ENCODE measurements at regions not wholly inside any gene's neighbourhood (a gene's known extent, or its start where the extent isn't known, plus 50 kb on each side); places are given as distances from the start of the nearest gene placed in this dataset.

- TF ChIP-seq CTCF (IDR thresholded peaks at IDR 0.05) (no peak), ZFX (IDR thresholded peaks at IDR 0.05; ENCODE audit: borderline replicate concordance) (no peak)
- H3K27ac ChIP-seq = no peak overlapping the region
Observed at GRCh38 chr1:55604749-55605148, 389.6 kb upstream of the USP24 start.

GRCh38 chr1:55604179-55604578 lies 389.0 kb upstream of the USP24 start:
- H3K27ac ChIP-seq = no peak overlapping the region
- TF ChIP-seq ZFX (IDR thresholded peaks at IDR 0.05; ENCODE audit: borderline replicate concordance) = no peak
- TF ChIP-seq CTCF (IDR thresholded peaks at IDR 0.05) = no peak

- no peak overlapping the region for H3K27ac ChIP-seq
- TF ChIP-seq CTCF (IDR thresholded peaks at IDR 0.05) = no peak
Observed at GRCh38 chr1:55600242-55600641, 385.1 kb upstream of the USP24 start.

DNA sequence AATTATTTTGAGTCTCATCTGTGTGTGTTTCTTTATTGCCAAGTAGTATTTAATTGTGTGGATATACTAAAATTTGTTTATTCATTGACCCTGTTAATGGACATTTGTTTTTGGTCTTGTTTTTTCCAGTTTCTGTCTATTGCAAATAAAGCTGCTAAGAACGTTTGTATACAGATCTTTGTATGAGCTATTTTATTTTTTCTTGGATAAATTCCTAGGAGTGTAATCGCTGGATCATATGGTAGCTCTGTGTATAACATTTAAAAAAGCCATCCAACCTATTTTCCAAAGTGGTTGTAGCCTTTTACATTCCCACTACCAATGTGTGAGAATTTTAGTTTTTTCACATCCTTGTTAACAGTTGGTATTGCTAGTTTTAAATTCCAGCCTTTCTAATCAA lies 382.7 kb upstream of the USP24 start:
- no peak for TF ChIP-seq CTCF (IDR thresholded peaks at IDR 0.05)
- TF ChIP-seq ZFX (IDR thresholded peaks at IDR 0.05; ENCODE audit: borderline replicate concordance) = no peak
- no peak overlapping the region for H3K27ac ChIP-seq

DNA sequence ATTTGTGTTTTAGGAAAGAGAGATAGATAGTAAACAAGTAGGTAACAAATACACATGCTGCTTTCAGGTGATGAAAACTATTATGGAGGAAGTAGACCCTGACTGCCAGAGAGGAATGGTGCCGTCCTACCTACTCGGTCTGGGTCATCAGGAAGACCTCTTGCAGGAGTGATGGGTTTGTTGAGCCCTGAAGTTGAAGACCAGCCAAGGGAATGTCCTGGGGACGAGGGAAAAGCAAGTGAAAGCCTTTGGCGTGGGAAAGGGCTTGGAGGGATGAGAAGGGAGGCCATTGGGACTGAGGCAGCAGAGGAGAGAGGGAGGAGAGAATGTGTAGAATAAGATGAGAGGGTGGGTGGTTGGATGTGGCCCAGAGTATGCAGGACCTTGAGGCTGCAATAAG lies 379.5 kb upstream of the USP24 start:
- no peak overlapping the region for H3K27ac ChIP-seq
- no peak for TF ChIP-seq CTCF (IDR thresholded peaks at IDR 0.05)

GRCh38 chr1:55593298-55593697 lies 378.1 kb upstream of the USP24 start:
- TF ChIP-seq ZFX (IDR thresholded peaks at IDR 0.05; ENCODE audit: borderline replicate concordance) = no peak
- no peak for TF ChIP-seq CTCF (IDR thresholded peaks at IDR 0.05)
- no peak overlapping the region for H3K27ac ChIP-seq

- TF ChIP-seq ZFX (IDR thresholded peaks at IDR 0.05; ENCODE audit: borderline replicate concordance) (no peak), CTCF (IDR thresholded peaks at IDR 0.05) (no peak)
Observed at GRCh38 chr1:55592122-55592521, 377.0 kb upstream of the USP24 start.

More at GRCh38 chr1:55592122-55592521, 377.0 kb upstream of the USP24 start:
- H3K27ac ChIP-seq = no peak overlapping the region

Measured in 22Rv1 (cell line).